H9 (cell line): ENCODE measurements at regions not wholly inside any gene's neighbourhood (a gene's known extent, or its start where the extent isn't known, plus 50 kb on each side); places are given as distances from the start of the nearest gene placed in this dataset.

Experiments
- DNase-seq: peaks from one replicate; pipeline ENCODE4 v3.0.0-alpha.2; 2017
- H2AFZ ChIP-seq: one replicate; pipeline ENCODE4 v1.6.1; 2013; ENCODE audit warnings: mild to moderate bottlenecking, low read length, control low read depth, moderate library complexity
- H2AK5ac ChIP-seq: 2 replicates; pipeline ENCODE4 v1.6.1; 2013; ENCODE audit warnings: low read length, control low read depth, mixed read lengths; ENCODE audit not compliant: insufficient read length
- H2BK120ac ChIP-seq: one replicate; pipeline ENCODE4 v1.6.1; 2013; ENCODE audit warnings: low read depth, mild to moderate bottlenecking, low read length, control low read depth, inconsistent platforms; ENCODE audit not compliant: poor library complexity, severe bottlenecking
- H2BK12ac ChIP-seq: 2 replicates; pipeline ENCODE4 v1.6.1; 2013; ENCODE audit warnings: low read length, control low read depth, mixed read lengths, low read depth; ENCODE audit not compliant: insufficient read length
- H2BK15ac ChIP-seq: 2 replicates; pipeline ENCODE4 v1.6.1; 2013; ENCODE audit warnings: low read depth, low read length, control low read depth
- H2BK20ac ChIP-seq: one replicate; pipeline ENCODE4 v1.6.1; 2013; ENCODE audit warnings: low read depth, mild to moderate bottlenecking, low read length, control low read depth, inconsistent platforms; ENCODE audit not compliant: poor library complexity, severe bottlenecking
- H2BK5ac ChIP-seq: 2 replicates; pipeline ENCODE4 v1.6.1; 2013; ENCODE audit warnings: low read length, control low read depth, mixed read lengths; ENCODE audit not compliant: insufficient read length
- H3K14ac ChIP-seq: 2 replicates; pipeline ENCODE4 v1.6.1; 2013; ENCODE audit warnings: low read length, control low read depth; ENCODE audit not compliant: insufficient read depth
- H3K18ac ChIP-seq: 2 replicates; pipeline ENCODE4 v1.6.1; 2013; ENCODE audit warnings: low read depth, mild to moderate bottlenecking, mixed read lengths, low read length, control low read depth; ENCODE audit not compliant: insufficient read length
- H3K23ac ChIP-seq: 2 replicates; pipeline ENCODE4 v1.6.1; 2013; ENCODE audit warnings: low read length, control low read depth, mixed read lengths, low read depth; ENCODE audit not compliant: insufficient read length
- H3K23me2 ChIP-seq: 2 replicates; pipeline ENCODE4 v1.6.1; 2013; ENCODE audit warnings: low read depth, mild to moderate bottlenecking, mixed read lengths, low read length, control low read depth; ENCODE audit not compliant: insufficient read length, poor library complexity, severe bottlenecking
- H3K27ac ChIP-seq: 2 replicates; pipeline ENCODE4 v1.5.1; 2013; ENCODE audit warnings: low read length, control low read depth, mixed read lengths, low read depth; ENCODE audit not compliant: insufficient read length
- H3K27me3 ChIP-seq: 2 replicates; pipeline ENCODE4 v1.6.1; 2013; ENCODE audit warnings: low read length, control low read depth, inconsistent platforms; ENCODE audit not compliant: insufficient read depth
- H3K4ac ChIP-seq: 2 replicates; pipeline ENCODE4 v1.6.1; 2013; ENCODE audit warnings: low read depth, mild to moderate bottlenecking, control low read depth, inconsistent platforms, low read length, moderate library complexity
- H3K4me1 ChIP-seq: 2 replicates; pipeline ENCODE4 v1.6.1; 2013; ENCODE audit warnings: low read length, control low read depth, inconsistent platforms; ENCODE audit not compliant: insufficient read depth
- H3K4me2 ChIP-seq: 2 replicates; pipeline ENCODE4 v1.6.1; 2013; ENCODE audit warnings: low read length, control low read depth, mixed read lengths; ENCODE audit not compliant: insufficient read length, insufficient read depth
- H3K56ac ChIP-seq: 2 replicates; pipeline ENCODE4 v1.6.1; 2013; ENCODE audit warnings: low read depth, mild to moderate bottlenecking, mixed read lengths, low read length, control low read depth; ENCODE audit not compliant: insufficient read length
- H3K79me1 ChIP-seq: 2 replicates; pipeline ENCODE4 v1.6.1; 2013; ENCODE audit warnings: low read depth, mild to moderate bottlenecking, moderate library complexity, low read length, control low read depth, inconsistent platforms; ENCODE audit not compliant: insufficient read depth, poor library complexity, severe bottlenecking
- H3K79me2 ChIP-seq: 2 replicates; pipeline ENCODE4 v1.6.1; 2013; ENCODE audit warnings: low read length, control low read depth, inconsistent platforms; ENCODE audit not compliant: insufficient read depth
- H3K9ac ChIP-seq: 2 replicates; pipeline ENCODE4 v1.6.1; 2013; ENCODE audit warnings: low read length, control low read depth, mixed read lengths; ENCODE audit not compliant: insufficient read length; ENCODE audit errors: extremely low read depth
- H3K9me3 ChIP-seq: one replicate; pipeline ENCODE4 v1.6.1; 2013; ENCODE audit warnings: low read depth, low read length, inconsistent platforms; ENCODE audit not compliant: control insufficient read depth
- H3T11ph ChIP-seq: one replicate; pipeline ENCODE4 v1.6.1; 2013; ENCODE audit warnings: mild to moderate bottlenecking, low read length, control low read depth, inconsistent platforms
- H4K20me1 ChIP-seq: one replicate; pipeline ENCODE4 v1.6.1; 2013; ENCODE audit not compliant: control insufficient read depth, insufficient read length, insufficient read depth
- H4K5ac ChIP-seq: 2 replicates; pipeline ENCODE4 v1.6.1; 2013; ENCODE audit warnings: low read depth, mild to moderate bottlenecking, mixed read lengths, low read length, control low read depth; ENCODE audit not compliant: insufficient read length
- H4K8ac ChIP-seq: replicated peaks from 2 replicates; pipeline ENCODE4 v1.6.1; 2013; ENCODE audit warnings: low read length, control low read depth, mixed read lengths, low read depth; ENCODE audit not compliant: insufficient read length
- H4K91ac ChIP-seq: 2 replicates; pipeline ENCODE4 v1.6.1; 2013; ENCODE audit warnings: low read depth, mild to moderate bottlenecking, moderate library complexity, mixed read lengths, low read length, control low read depth; ENCODE audit not compliant: insufficient read length
- H3K27ac Mint-ChIP-seq, 3 experiments: 2 replicates in 2 of 3; 3 replicates in 1 of 3; pipeline ENCODE4 v1.8.0; 2020 to 2021; ENCODE audit warnings: mixed read lengths in 3 of 3, mild to moderate bottlenecking in 1 of 3, moderate library complexity in 1 of 3
- H3K27me3 Mint-ChIP-seq: 2 replicates; pipeline ENCODE4 v1.8.0; 2021; ENCODE audit warnings: low read depth, mild to moderate bottlenecking, moderate library complexity, mixed read lengths
- H3K36me3 Mint-ChIP-seq, 3 experiments: 2 replicates in 2 of 3; 3 replicates in 1 of 3; pipeline ENCODE4 v1.8.0; 2020 to 2021; ENCODE audit warnings: low read depth in 3 of 3, mixed read lengths in 3 of 3; ENCODE audit not compliant: insufficient read depth in 1 of 3
- H3K4me1 Mint-ChIP-seq, 2 experiments: 2 replicates each; pipeline ENCODE4 v1.8.0; 2020; ENCODE audit warnings: mixed read lengths in 2 of 2
- H3K4me3 Mint-ChIP-seq, 2 experiments: 2 replicates in 1 of 2; 3 replicates in 1 of 2; pipeline ENCODE4 v1.8.0; 2020 to 2021; ENCODE audit warnings: mild to moderate bottlenecking in 2 of 2, mixed read lengths in 2 of 2, moderate library complexity in 1 of 2
- H3K9me3 Mint-ChIP-seq, 2 experiments: 2 replicates in 1 of 2; 3 replicates in 1 of 2; pipeline ENCODE4 v1.8.0; 2020; ENCODE audit warnings: mild to moderate bottlenecking in 2 of 2, mixed read lengths in 2 of 2, moderate library complexity in 1 of 2
- CTCF ChIP-seq: fragments of 200-600 bp; sonication (generic); conservative IDR thresholded peaks from 3 replicates; pipeline ENCODE4 v1.8.0; 2021; ENCODE audit warnings: antibody characterized with exemption, mild to moderate bottlenecking
- WGBS: extraction: QIAGEN DNeasy Blood & Tissue Kit; methylation state at CpG from one replicate; pipeline ENCODE4 v1.1.7; 2013; ENCODE audit warnings: missing lambda C conversion rate, low lambda C conversion rate, mixed read lengths; ENCODE audit not compliant: insufficient read length; ENCODE audit errors: extremely low coverage; 5-methylcytosine and 5-hydroxymethylcytosine counted together

GRCh38 chr10:113301342-113301984, 251.4 kb upstream of the HABP2 start:
- H2BK15ac ChIP-seq, result no peak overlapping the region
- H3T11ph ChIP-seq, result no peak overlapping the region
- no peak overlapping the region for H4K8ac ChIP-seq
- H3K27ac Mint-ChIP-seq, result no peak overlapping the region
- H3K56ac ChIP-seq, result no peak overlapping the region
- no peaks in the 10 kb centered on the region for H3K36me3 Mint-ChIP-seq
- DNase-seq, result no peak
- H3K9me3 Mint-ChIP-seq, result no peaks in the 10 kb centered on the region; a peak in 1 of 5 replicates
- peak; percentile 59 for TF ChIP-seq CTCF
- H3K27me3 ChIP-seq, result no peaks in the 10 kb centered on the region
- no peak overlapping the region for H4K91ac ChIP-seq
- H3K4me1 ChIP-seq, result no peaks in the 10 kb centered on the region
- H3K23me2 ChIP-seq, result no peaks in the 10 kb centered on the region
- no peak overlapping the region for H3K27ac ChIP-seq
- no peak overlapping the region for H3K9ac ChIP-seq
- no peaks in the 10 kb centered on the region for H3K79me1 ChIP-seq
- WGBS, result no CpG with 5 or more reads among the region's 7 CpGs
- no peaks in the 10 kb centered on the region for H3K79me2 ChIP-seq
- H3K4me2 ChIP-seq, result no peak overlapping the region
- no peaks in the 10 kb centered on the region for H4K20me1 ChIP-seq
- no peaks in the 10 kb centered on the region; the same call in 1 of the 2 replicates for H3K27me3 Mint-ChIP-seq
- H2BK5ac ChIP-seq, result no peak overlapping the region
- no peak overlapping the region for H3K4me3 Mint-ChIP-seq
- H2BK12ac ChIP-seq, result no peak overlapping the region
- no peaks in the 10 kb centered on the region for H3K9me3 ChIP-seq
- H3K4ac ChIP-seq, result no peak overlapping the region
- H3K18ac ChIP-seq, result no peak overlapping the region
- H3K23ac ChIP-seq, result no peak overlapping the region
- no peak overlapping the region for H2AFZ ChIP-seq
- H2AK5ac ChIP-seq, result no peak overlapping the region
- H4K5ac ChIP-seq, result no peak overlapping the region
- no peak overlapping the region for H3K14ac ChIP-seq
- no peak overlapping the region for H2BK120ac ChIP-seq
- H3K4me1 Mint-ChIP-seq, result peaks cover 16 to 25% of the 10 kb centered on the region in 2 experiments
- no peak overlapping the region for H2BK20ac ChIP-seq
